ENCODE measurements at regions not wholly inside any gene's neighbourhood (a gene's known extent, or its start where the extent isn't known, plus 50 kb on each side); places are given as distances from the start of the nearest gene placed in this dataset.
A peak's percentile ranks its signal among the peaks of the same experiment; 100 is the strongest.

DNA sequence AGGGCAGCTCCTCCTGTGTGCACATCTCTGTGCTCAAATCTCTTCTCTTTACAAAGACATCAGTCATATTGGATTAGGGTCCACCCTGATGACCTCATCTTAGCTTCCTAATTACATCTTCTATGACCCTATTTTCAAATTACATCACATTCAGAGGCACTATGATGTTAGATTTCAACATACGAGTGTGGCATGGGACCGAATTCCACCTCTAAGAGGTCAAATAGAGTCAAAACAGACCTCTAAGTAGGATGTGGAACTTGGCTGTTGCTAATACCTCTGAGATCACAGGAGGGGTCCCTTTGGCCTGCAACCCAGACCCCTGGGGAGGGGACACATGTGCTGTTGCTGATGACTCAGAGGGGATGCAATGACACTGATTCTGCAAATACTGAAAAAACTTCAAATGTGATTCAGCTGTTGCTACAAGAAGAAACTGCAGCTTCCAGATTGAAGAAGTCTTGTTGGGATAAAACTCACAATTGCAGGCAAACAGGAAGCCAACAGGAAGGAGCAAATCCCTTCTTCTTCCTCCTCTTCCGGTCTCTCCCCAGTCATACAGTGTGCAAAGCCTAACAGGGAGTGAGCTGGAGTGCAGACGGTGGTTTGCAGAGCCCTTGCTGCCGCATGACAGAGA, 216.2 kb downstream of the MYLK4 start:
- TF ChIP-seq, protein P1, sequence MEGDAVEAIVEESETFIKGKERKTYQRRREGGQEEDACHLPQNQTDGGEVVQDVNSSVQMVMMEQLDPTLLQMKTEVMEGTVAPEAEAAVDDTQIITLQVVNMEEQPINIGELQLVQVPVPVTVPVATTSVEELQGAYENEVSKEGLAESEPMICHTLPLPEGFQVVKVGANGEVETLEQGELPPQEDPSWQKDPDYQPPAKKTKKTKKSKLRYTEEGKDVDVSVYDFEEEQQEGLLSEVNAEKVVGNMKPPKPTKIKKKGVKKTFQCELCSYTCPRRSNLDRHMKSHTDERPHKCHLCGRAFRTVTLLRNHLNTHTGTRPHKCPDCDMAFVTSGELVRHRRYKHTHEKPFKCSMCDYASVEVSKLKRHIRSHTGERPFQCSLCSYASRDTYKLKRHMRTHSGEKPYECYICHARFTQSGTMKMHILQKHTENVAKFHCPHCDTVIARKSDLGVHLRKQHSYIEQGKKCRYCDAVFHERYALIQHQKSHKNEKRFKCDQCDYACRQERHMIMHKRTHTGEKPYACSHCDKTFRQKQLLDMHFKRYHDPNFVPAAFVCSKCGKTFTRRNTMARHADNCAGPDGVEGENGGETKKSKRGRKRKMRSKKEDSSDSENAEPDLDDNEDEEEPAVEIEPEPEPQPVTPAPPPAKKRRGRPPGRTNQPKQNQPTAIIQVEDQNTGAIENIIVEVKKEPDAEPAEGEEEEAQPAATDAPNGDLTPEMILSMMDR (IDR thresholded peaks at IDR 0.05) = no peak

DNA sequence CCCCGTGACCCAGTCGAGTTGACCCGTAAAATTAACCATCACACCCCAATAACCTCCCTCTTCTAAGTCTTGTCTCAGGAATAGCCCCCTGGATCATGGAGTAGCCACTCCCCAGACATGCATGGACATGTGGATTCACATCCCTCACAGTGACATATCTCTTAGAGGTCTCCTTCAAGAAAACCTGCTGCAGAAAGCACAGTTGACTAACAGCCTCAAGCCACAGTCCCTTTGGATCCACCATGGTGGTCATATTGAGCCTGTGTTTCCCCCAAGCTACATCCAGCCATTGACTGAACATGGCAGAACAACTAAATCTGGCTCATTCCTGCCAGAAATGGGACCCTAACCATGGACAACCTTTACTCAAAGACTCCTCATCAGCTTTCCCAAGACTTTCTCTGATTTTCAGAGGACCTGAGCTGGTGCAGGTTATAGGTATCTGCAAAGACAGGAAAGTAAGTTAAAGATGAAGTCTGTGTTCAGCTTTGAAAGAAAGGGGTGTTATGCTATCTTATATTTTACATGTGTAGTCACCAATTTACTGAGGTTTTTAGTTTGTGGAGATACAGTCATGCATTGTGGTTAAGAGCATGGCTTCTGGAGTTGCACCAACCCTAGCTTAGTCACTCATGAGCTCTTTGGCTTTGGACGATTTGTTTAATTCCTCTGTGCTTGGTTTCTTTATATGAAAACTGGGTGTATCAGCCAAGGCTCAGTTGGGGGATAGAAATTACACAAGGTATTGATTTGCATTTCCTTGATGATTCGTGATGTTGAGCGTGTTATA, 219.1 kb downstream of the MYLK4 start:
- TF ChIP-seq, protein P1 (IDR thresholded peaks at IDR 0.05) = no peak

DNA sequence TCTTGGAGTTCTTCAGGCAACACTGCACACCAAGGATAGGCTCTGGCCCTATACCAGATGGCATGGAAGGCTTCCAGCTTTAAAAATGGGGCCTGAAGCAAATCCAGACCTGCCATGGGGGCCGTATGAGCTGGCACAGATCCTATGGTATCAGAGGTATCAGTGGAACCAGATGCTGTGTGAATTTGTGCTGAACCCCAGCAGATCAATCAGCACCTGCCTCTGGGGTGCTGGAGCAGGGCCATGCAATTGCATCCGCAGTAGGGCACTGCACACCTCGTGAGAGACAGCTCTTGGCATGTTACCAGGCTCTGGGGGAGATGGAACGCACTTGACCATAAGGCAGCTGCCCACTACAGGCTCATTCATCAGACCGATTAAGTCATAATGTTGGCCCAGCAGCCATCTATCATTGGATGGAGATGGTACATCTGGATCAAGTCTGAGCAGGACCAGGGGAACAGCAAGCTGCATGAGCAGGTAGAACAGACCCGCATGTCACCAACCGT, 221.5 kb downstream of the MYLK4 start:
- TF ChIP-seq, protein P1 (IDR thresholded peaks at IDR 0.05) = no peak

DNA sequence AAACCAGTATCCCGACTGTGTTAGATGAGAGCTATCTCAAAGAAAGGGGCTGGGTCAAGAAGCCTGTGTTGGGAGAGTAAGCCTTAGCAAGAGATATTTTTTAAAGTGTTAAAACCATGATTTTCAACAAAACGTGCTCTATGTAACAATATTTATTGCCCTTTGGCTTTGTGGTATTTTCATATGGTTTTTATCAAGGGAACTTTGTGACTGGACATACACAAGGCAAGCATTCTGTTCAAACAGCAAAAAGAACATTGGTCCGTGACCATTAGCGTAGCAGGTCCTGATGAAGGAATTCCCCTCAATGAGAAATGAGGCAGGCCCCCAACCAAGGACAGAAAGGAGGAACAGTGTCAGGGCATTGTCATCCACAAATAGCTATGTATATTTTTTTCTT, 222.6 kb downstream of the MYLK4 start:
- TF ChIP-seq, protein P1 (IDR thresholded peaks at IDR 0.05) = no peak

DNA sequence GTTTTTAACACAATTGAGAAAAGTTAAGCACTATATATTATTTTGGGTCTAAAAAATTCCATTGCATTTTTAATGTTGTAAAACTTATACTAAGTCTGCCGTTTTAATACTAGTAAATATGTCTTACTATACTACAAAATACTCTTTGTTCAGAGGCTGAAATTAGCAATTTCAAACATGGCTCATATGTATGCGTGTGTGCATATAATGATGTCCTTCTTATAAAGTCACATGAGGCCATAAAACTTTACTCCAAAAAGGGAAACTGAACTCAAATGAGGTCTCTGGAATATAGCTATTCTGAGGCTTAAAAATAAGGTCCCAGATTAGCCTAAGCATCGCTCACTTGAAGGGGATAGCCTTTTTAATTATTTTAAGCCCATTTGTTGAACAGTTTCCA, 224.0 kb downstream of the MYLK4 start:
- TF ChIP-seq, protein P1 (IDR thresholded peaks at IDR 0.05) = no peak

DNA sequence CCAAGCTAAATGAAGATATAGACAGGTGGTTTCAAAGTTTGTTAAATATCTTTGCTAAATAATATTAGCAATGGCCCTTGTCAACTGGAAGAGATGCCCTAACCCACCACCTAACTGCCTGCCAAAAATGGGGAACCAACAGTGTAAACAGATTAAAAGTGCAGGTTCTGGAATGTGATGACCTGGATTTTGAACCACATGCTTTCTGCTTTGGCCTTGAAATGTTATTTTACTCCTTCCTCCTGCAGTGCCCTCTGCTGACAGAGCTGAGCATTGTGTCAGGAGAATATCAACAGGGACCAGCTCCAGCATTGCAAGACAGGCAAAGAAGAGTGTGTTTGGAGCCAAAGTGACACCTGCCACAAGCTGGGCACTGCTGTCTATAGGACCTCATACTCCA, 226.6 kb downstream of the MYLK4 start:
- TF ChIP-seq, protein P1 (IDR thresholded peaks at IDR 0.05) = peak; percentile 48; the same call in 1 of the 2 replicates

DNA sequence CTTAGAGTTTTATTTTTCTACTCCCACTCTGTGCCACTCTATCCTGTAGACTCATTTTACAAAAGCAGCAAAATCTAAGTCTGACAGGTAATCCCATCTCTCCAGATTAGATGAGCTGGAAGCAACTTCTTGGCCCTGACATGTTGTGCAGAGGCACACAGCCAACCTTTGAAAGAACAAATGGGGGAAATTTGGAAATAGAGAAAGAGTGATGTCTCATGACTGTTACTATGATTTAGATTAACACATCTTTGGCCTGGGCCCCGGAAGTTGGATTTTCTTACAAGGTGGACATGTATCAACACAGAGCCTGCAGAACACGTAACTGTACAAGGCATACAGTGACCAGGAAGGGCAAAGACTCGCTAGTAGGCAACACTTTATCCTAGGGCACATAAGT, 227.7 kb downstream of the MYLK4 start:
- TF ChIP-seq, protein P1 (IDR thresholded peaks at IDR 0.05) = no peak

Data from LNCAP (cell line).